ENCODE measurements at regions not wholly inside any gene's neighbourhood (a gene's known extent, or its start where the extent isn't known, plus 50 kb on each side); places are given as distances from the start of the nearest gene placed in this dataset.

GRCh38 chr1:9428601-9429341, 110.5 kb upstream of the SLC25A33 start (continued):
- TF ChIP-seq PATZ1 (CRISPR knock-in tag; IDR thresholded peaks at IDR 0.05) = 0 out of 2 replicates have a peak, but pooled peaks have one; percentile 35
- no peak for TF ChIP-seq ZNF18 (CRISPR knock-in tag; IDR thresholded peaks at IDR 0.05; ENCODE audit: insufficient replicate concordance)
- no peak for TF ChIP-seq JUNB (CRISPR knock-in tag; IDR thresholded peaks at IDR 0.05; ENCODE audit: borderline replicate concordance)
- TF ChIP-seq ZFY (CRISPR knock-in tag; IDR thresholded peaks at IDR 0.05) = peak; percentile 47; the same call in 1 of the 2 replicates
- 0 out of 2 replicates have a peak, but pooled peaks have one; percentile 73 for TF ChIP-seq E2F2 (CRISPR knock-in tag; IDR thresholded peaks at IDR 0.05; ENCODE audit: borderline replicate concordance)
- TF ChIP-seq NFRKB (IDR thresholded peaks at IDR 0.05) = no peak
- TF ChIP-seq NFAT5 (CRISPR knock-in tag; IDR thresholded peaks at IDR 0.05) = no peak
- TF ChIP-seq ZNF274 (CRISPR knock-in tag; IDR thresholded peaks at IDR 0.05) = peak; percentile 65
- no peak for TF ChIP-seq ZNF570 (CRISPR knock-in tag; IDR thresholded peaks at IDR 0.05; ENCODE audit: borderline replicate concordance)
- no peak for TF ChIP-seq TERF1 (CRISPR knock-in tag; IDR thresholded peaks at IDR 0.05)
- TF ChIP-seq MIXL1 (CRISPR knock-in tag; IDR thresholded peaks at IDR 0.05) = 0 out of 2 replicates have a peak, but pooled peaks have one; percentile 31
- TF ChIP-seq PAX8 (CRISPR knock-in tag; IDR thresholded peaks at IDR 0.05; ENCODE audit: borderline replicate concordance) = no peak
- no peak for TF ChIP-seq ZNF225 (CRISPR knock-in tag; IDR thresholded peaks at IDR 0.05)
- TF ChIP-seq WIZ (CRISPR knock-in tag; IDR thresholded peaks at IDR 0.05) = no peak
- no peak for TF ChIP-seq PRMT3 (CRISPR knock-in tag; IDR thresholded peaks at IDR 0.05; ENCODE audit: borderline replicate concordance, low read depth)
- TF ChIP-seq MTA1 (CRISPR knock-in tag; IDR thresholded peaks at IDR 0.05; ENCODE audit: borderline replicate concordance) = no peak
- peak; percentile 72; the same call in 1 of the 2 replicates for TF ChIP-seq ZMAT3 (CRISPR knock-in tag; conservative IDR thresholded peaks at IDR 0.05)
- peak; percentile 90 for TF ChIP-seq CBX1 (IDR thresholded peaks at IDR 0.05; ENCODE audit: low read depth)
